Glomerular visceral epithelial cell (primary cell): ENCODE measurements at regions not wholly inside any gene's neighbourhood (a gene's known extent, or its start where the extent isn't known, plus 50 kb on each side); places are given as distances from the start of the nearest gene placed in this dataset.
"Not testable (repeated sequence)": the region's sequence is repeated elsewhere in the genome, so short reads cannot be mapped to it uniquely, and the experiment has no call there.

Source experiments
- DNase-seq: peaks from one replicate; pipeline ENCODE4 v3.0.0-alpha.2; 2016; ENCODE audit errors: extremely low spot score

DNA sequence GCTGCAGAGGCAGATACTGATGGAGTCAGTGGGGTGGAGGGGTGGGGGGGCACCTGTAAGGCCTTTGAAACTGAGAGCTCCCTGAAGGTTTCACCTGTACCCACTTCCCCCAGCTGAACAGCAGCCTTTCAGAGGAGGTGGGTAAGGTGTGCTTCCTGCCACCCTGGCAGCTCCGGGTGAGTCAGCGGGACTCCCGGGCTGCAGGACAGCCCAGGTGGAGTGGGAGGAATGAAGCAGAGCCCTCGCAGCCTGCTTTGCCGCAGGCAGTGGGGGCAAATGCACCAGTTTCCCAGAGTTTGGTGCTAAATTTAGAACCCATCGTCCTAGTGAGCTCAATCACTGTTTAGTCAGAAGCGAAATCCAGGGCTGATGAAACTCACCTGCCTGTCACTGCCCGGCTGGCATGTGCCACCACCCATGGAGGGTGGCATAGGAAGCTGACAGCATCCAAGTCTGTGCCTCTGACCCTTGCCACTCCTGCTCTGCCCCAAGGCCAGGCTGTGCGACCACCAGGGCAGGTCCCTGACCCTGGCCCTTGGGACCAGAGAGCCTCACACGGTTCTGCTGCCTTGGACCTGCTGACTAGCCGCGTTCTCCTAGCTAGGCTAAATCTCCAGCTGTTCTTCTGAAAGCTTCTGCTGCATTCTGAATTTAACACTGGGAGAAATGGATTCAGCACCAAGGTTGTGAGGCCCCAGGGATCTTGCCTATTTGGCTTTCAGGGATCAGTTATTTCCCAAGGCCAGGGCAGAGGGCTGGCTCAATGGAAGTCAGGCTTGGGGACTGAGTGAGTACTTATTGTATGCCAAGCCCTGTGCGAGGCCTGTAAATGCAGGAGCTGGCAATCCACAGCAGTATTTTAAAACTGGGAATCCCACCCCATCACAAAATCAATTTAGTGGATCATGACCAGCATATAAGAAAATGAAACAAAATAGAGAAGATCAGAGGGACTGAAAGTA is 67.3 kb upstream of the RASGRF1 start:
- DNase-seq, result no peak

DNA sequence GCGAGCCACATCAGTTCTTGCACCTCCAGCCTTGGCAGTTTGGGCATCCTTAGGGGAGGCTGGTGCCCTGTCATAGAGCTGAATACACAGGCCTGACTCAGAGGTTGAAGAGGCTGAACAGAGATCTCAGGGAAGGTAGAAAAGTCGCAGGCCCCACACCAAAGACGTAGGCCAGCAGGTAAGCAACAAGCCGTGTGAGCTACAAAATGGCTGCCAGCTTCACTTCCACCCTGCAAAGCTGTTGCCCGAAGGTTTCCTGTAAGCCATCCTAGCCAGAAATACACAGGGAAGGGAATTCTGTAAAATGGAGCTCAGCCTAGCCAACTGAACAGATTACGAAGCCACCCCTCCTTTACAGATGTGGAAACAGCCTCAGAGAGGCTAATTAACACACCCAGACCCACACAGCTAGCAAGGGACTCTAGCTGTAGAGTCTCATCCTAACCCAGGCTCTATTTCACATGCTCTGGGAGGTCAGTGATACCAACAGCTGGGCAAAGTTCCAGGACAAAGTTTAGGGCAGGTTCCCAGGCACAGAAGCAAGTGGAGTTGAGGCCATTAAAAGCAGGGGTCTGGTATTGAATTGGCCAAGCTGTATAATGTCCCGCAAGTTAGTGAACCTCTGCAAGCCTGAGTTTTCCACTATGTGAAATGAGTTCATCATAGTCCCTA is 66.3 kb upstream of the RASGRF1 start:
- no peak for DNase-seq

DNA sequence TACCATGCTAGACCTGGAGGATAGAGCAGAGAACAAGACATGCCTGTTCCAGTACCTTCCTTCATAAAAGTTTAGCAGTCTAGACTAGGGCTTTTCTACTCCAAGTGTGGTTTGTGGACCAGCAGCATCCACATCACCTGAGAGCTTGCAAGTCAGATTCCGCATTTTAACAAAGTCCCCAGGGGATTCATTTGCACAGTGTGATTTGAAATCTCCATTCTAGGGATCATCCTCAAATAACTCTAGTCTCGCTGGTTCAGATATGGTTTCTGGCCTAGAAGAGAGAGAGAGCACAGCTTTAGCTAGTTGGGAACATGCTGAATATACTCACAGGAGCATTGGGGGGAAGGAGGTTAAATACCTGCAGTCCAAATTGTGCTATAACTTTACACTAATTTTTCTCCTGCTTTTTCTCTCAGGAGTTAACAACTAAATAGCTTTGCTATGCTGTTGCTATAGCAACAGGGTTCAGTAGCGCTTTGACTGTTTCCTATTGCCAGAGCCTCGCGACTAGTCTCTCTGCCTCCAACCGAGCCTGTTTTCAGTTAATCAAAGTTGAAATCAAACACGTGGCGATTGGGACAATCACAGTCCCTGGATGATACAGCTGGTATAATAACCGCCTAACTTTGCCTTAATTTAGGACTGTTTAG is 64.0 kb upstream of the RASGRF1 start:
- no peak for DNase-seq

DNA sequence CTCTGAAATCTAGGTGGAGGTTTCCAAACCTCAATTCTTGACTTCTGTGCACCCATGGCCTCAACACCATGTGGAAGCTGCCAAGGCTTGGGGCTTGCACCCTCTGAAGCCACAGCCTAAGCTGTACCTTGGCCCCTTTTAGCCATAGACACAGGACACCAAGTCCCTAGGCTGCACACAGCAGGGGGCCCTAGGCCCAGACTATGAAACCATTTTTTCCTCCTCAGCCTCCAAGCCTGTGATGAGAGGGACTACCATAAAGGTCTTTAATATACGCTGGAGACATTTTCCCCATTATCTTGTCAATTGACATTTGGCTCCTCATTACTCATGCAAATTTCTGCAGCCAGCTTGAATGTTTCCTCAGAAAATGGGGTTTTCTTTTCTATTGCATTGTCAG is 53.7 kb upstream of the RASGRF1 start:
- DNase-seq, result not testable (repeated sequence)

DNA sequence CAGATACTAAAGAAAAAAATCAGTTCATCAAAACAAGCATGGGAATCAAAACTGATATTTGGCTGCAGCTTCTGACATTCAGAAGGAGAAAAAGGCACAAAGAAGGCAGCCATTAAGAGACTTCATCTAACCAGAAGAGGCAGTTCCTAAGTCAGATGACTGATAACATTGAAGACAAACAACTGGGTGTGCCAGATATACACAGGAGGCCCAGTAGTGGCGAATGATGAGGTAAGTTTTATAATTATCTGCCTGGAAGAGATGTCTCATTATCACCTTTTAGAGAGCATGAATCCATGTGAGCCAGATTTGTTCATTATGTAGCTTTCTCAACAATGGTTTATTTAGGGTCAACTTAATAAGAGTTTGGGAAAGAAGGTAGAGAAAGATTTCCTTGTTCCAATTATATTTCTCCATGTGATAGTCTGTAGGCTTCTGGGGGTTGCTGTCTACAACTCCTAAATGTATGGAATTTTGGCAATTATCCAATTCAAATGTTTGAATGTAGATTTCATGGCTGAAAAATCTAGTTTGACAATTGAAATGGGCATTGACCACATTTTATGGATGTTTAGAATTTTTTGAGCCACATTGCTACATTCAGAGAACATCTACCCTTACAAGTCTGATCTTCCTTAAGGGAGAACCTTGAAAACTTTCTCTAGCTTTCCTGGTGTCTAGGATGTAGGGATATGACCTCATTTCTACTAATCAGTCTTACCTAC is 50.4 kb upstream of the RASGRF1 start:
- DNase-seq, result no peak
